HG03565 (cell line): ENCODE measurements at regions not wholly inside any gene's neighbourhood (a gene's known extent, or its start where the extent isn't known, plus 50 kb on each side); places are given as distances from the start of the nearest gene placed in this dataset.

ENCODE experiments used
- ATAC-seq: cut with Tn5 transposase; IDR thresholded peaks from one replicate; pipeline ENCODE4 v1.9.1; 2021; ENCODE audit warnings: mild to moderate bottlenecking, moderate library complexity; ENCODE audit not compliant: unreplicated experiment

GRCh38 chr10:10351451-10351850 lies 666.2 kb upstream of the CELF2 start:
- ATAC-seq = no peak

- ATAC-seq = no peak
These were observed 664.3 kb upstream of the CELF2 start for GRCh38 chr10:10353326-10353868.

GRCh38 chr10:10359263-10359662 lies 658.4 kb upstream of the CELF2 start:
- no peak for ATAC-seq

- ATAC-seq = no peak
These were observed 656.3 kb upstream of the CELF2 start for GRCh38 chr10:10361301-10361885.

GRCh38 chr10:10362800-10363199 lies 654.9 kb upstream of the CELF2 start:
- ATAC-seq = no peak

GRCh38 chr10:10363217-10363616 lies 654.5 kb upstream of the CELF2 start:
- ATAC-seq = no peak

GRCh38 chr10:10364902-10365301 lies 652.8 kb upstream of the CELF2 start:
- ATAC-seq = no peak

GRCh38 chr10:10365676-10366075 lies 652.0 kb upstream of the CELF2 start:
- ATAC-seq = no peak

GRCh38 chr10:10366836-10367235 lies 650.8 kb upstream of the CELF2 start:
- no peak for ATAC-seq

- ATAC-seq = no peak
These were observed 650.4 kb upstream of the CELF2 start for GRCh38 chr10:10367264-10367663.

GRCh38 chr10:10368951-10369576 lies 648.6 kb upstream of the CELF2 start:
- no peak for ATAC-seq

GRCh38 chr10:10385831-10386230 lies 631.8 kb upstream of the CELF2 start:
- no peak for ATAC-seq

- no peak for ATAC-seq
These were observed 628.5 kb upstream of the CELF2 start for GRCh38 chr10:10389182-10389581.

GRCh38 chr10:10392511-10392910 lies 625.2 kb upstream of the CELF2 start:
- no peak for ATAC-seq

- ATAC-seq = no peak
These were observed 622.6 kb upstream of the CELF2 start for GRCh38 chr10:10394933-10395658.

GRCh38 chr10:10396601-10397000 lies 621.1 kb upstream of the CELF2 start:
- ATAC-seq = no peak

GRCh38 chr10:10397906-10398305 lies 619.8 kb upstream of the CELF2 start:
- no peak for ATAC-seq

GRCh38 chr10:10403762-10404161 lies 613.9 kb upstream of the CELF2 start:
- ATAC-seq = no peak

- no peak for ATAC-seq
These were observed 600.0 kb upstream of the CELF2 start for GRCh38 chr10:10417671-10418070.

GRCh38 chr10:10418387-10418786 lies 599.3 kb upstream of the CELF2 start:
- ATAC-seq = peak; percentile 99

- no peak for ATAC-seq
These were observed 596.6 kb upstream of the CELF2 start for GRCh38 chr10:10421071-10421470.
